Neutrophil (primary cell): ENCODE measurements at regions not wholly inside any gene's neighbourhood (a gene's known extent, or its start where the extent isn't known, plus 50 kb on each side); places are given as distances from the start of the nearest gene placed in this dataset.

ENCODE experiments used
- H3K27ac ChIP-seq: fragments of 200-600 bp; sonication (generic); 2 replicates; pipeline ENCODE4 v1.5.1; 2016; ENCODE audit warnings: mild to moderate bottlenecking, moderate library complexity
- H3K27me3 ChIP-seq: fragments of 200-600 bp; sonication (generic); 2 replicates; pipeline ENCODE4 v1.6.0; 2016; ENCODE audit warnings: mild to moderate bottlenecking
- H3K36me3 ChIP-seq: fragments of 200-600 bp; sonication (generic); 2 replicates; pipeline ENCODE4 v1.5.1; 2017
- H3K4me1 ChIP-seq, 2 experiments: fragments of 200-600 bp in 1 of 2; sonication (generic) in 1 of 2; 1 replicate in 1 of 2; 2 replicates in 1 of 2; pipeline versions ENCODE4 v1.5.1 to v1.6.1; 2013 to 2016; ENCODE audit warnings: low read depth in 1 of 2, low read length in 1 of 2, mild to moderate bottlenecking in 1 of 2, moderate library complexity in 1 of 2; ENCODE audit not compliant: control insufficient read depth in 1 of 2, insufficient read depth in 1 of 2
- H3K4me3 ChIP-seq, 2 experiments: fragments of 200-600 bp in 1 of 2; sonication (generic) in 1 of 2; 1 replicate in 1 of 2; 2 replicates in 1 of 2; pipeline ENCODE4 v1.5.1; 2013 to 2016; ENCODE audit warnings: low read depth in 1 of 2, low read length in 1 of 2, mild to moderate bottlenecking in 1 of 2, moderate library complexity in 1 of 2
- H3K9me3 ChIP-seq: fragments of 200-600 bp; sonication (generic); 2 replicates; pipeline ENCODE4 v1.5.1; 2016
- TF ChIP-seq, protein P1 (sequence below): fragments of 200-600 bp; sonication (generic); IDR thresholded peaks from 2 replicates; pipeline ENCODE4 v1.5.1; 2016; ENCODE audit warnings: antibody characterized with exemption

GRCh38 chr2:33763671-33764310, 164.7 kb upstream of the FAM98A start:
- Histone ChIP-seq H3K4me3 (no peak overlapping the region), H3K27me3 (no peaks in the 10 kb centered on the region), H3K4me1 (no peaks in the 10 kb centered on the region), H3K36me3 (no peaks in the 10 kb centered on the region), H3K27ac (no peak overlapping the region), H3K9me3 (no peaks in the 10 kb centered on the region)
- TF ChIP-seq, protein P1, sequence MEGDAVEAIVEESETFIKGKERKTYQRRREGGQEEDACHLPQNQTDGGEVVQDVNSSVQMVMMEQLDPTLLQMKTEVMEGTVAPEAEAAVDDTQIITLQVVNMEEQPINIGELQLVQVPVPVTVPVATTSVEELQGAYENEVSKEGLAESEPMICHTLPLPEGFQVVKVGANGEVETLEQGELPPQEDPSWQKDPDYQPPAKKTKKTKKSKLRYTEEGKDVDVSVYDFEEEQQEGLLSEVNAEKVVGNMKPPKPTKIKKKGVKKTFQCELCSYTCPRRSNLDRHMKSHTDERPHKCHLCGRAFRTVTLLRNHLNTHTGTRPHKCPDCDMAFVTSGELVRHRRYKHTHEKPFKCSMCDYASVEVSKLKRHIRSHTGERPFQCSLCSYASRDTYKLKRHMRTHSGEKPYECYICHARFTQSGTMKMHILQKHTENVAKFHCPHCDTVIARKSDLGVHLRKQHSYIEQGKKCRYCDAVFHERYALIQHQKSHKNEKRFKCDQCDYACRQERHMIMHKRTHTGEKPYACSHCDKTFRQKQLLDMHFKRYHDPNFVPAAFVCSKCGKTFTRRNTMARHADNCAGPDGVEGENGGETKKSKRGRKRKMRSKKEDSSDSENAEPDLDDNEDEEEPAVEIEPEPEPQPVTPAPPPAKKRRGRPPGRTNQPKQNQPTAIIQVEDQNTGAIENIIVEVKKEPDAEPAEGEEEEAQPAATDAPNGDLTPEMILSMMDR = no peak

DNA sequence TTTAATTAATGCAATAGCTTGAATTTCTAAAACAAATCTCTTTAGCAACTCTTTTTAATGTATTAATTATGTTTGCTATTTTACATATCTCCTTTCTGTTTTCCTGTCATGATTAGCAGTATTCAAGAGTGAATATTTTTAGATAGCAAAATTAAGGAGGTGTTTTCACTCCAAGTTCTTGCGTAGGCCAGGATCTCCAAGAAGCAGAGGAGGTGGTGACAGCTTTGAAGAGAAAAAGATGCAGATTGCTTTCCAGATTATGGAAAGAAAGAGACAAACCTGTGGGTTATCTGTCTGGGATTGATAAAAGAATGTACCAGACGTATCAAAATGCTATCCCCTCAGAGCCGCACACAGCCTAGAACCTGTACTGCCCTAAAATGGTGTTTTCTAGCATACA, 163.5 kb upstream of the FAM98A start:
- Histone ChIP-seq H3K4me3 (no peak overlapping the region), H3K4me1 (no peaks in the 10 kb centered on the region), H3K9me3 (no peaks in the 10 kb centered on the region), H3K36me3 (no peaks in the 10 kb centered on the region), H3K27ac (no peak overlapping the region), H3K27me3 (no peaks in the 10 kb centered on the region)
- TF ChIP-seq, protein P1 = no peak

DNA sequence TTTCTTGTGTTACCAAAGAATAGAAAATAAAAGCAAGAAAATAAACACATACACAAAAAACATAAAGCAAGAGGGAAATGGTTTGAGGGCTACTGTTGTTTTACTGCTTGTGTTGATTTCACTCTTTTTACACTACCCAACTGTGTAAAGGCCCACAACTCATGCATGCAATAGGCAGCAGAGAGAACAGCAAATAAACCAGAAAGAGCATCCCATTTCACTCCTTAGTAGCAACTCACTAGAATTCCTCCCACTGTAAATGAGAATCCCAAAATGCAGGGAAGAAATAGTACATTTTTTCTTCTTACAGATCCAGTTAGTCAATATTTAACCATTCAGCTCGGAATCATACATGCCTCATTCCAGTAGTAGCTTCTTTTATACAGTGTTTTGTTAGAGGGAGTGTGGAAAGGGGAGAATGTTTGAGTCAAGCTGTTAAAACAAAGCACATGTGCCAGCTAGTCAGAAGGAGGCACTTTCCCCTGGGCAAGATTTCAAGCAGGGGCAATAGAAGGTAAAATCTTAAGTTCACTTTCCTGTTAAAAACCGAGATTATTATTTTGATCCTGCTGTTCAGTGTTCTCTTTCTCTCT, 147.2 kb upstream of the FAM98A start:
- H3K4me1 ChIP-seq = no peaks in the 10 kb centered on the region
- no peak overlapping the region for H3K27ac ChIP-seq
- H3K36me3 ChIP-seq = no peaks in the 10 kb centered on the region
- no peaks in the 10 kb centered on the region for H3K9me3 ChIP-seq
- TF ChIP-seq, protein P1 = no peak
- H3K27me3 ChIP-seq = no peaks in the 10 kb centered on the region
- no peak overlapping the region for H3K4me3 ChIP-seq

DNA sequence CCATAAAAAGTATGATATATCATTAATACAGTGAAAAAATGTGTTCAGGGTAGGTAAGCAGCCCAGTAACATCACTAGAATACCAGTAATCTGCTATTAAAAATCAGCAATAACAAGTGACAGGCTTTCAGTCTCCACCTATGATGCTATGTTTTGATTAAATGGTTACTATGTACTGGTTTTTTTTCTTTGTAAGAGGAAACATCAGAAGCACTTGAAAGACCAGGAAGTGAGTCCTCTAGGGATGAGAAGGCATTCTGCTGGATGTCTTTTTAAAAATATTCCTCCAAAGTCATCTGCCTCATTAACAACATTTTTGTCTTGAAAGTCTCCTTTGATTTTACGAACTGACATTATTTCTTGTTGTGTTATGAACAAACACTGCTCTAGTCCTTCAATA, 136.0 kb upstream of the FAM98A start:
- H3K4me3 ChIP-seq = no peak overlapping the region
- H3K9me3 ChIP-seq = no peaks in the 10 kb centered on the region
- no peaks in the 10 kb centered on the region for H3K36me3 ChIP-seq
- H3K4me1 ChIP-seq = no peaks in the 10 kb centered on the region
- TF ChIP-seq, protein P1 = no peak
- no peaks in the 10 kb centered on the region for H3K27me3 ChIP-seq
- no peak overlapping the region for H3K27ac ChIP-seq

DNA sequence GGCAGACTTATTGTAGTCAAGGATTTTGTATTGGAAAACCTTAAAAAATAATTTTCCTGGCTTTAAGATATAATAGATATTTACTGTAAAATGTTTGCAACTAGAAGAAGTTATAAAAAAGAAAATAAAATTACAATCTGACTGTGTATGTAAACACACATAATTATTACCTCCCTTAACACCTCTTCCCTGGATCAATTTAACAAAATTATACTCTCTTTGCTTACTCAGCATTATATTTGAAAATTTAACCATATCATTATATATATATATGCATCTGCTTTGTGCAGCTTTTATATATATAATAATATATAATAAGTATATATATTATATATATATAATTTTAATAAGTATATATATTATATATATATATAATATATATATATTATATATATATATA, 131.7 kb upstream of the FAM98A start:
- Histone ChIP-seq H3K36me3 (no peaks in the 10 kb centered on the region), H3K27ac (no peak overlapping the region), H3K4me1 (no peaks in the 10 kb centered on the region), H3K4me3 (no peak overlapping the region), H3K9me3 (no peaks in the 10 kb centered on the region), H3K27me3 (no peaks in the 10 kb centered on the region)
- TF ChIP-seq, protein P1 = no peak
